ENCODE measurements at regions not wholly inside any gene's neighbourhood (a gene's known extent, or its start where the extent isn't known, plus 50 kb on each side); places are given as distances from the start of the nearest gene placed in this dataset.
"Not testable (repeated sequence)": the region's sequence is repeated elsewhere in the genome, so short reads cannot be mapped to it uniquely, and the experiment has no call there.

- H3K4me1 ChIP-seq = no peaks in the 10 kb centered on the region
- H3K36me3 ChIP-seq = no peaks in the 10 kb centered on the region
- ATAC-seq (no peak), DNase-seq (no peak)
- intact Hi-C loops (cut with DNase I) = no loop called here
- no peak overlapping the region for H3K27ac ChIP-seq
- TF ChIP-seq CTCF (IDR thresholded peaks at IDR 0.05) = no peak
- no peaks in the 10 kb centered on the region for H3K27me3 ChIP-seq
- no peaks in the 10 kb centered on the region for H3K9me3 ChIP-seq
- H3K4me3 ChIP-seq = no peak overlapping the region
- WGBS (ENCODE audit: insufficient coverage, low coverage, low lambda C conversion rate, missing lambda C conversion rate) = 52% methylated on average over 3 of the region's 3 CpGs
These were observed 417.4 kb downstream of the TNS1 start for GRCh38 chr2:217585362-217585761.

GRCh38 chr2:217580407-217580806 lies 422.4 kb downstream of the TNS1 start:
- H3K27me3 ChIP-seq; ATAC-seq; H3K4me3 ChIP-seq; H3K36me3 ChIP-seq; H3K9me3 ChIP-seq; H3K27ac ChIP-seq; H3K4me1 ChIP-seq; DNase-seq; intact Hi-C loops (cut with DNase I): not testable (repeated sequence)
- WGBS (ENCODE audit: insufficient coverage, low coverage, low lambda C conversion rate, missing lambda C conversion rate) = 78% methylated on average over 1 of the region's 1 CpG

GRCh38 chr2:217573571-217573970 lies 429.2 kb downstream of the TNS1 start:
- Histone ChIP-seq H3K4me1 (no peaks in the 10 kb centered on the region), H3K27ac (no peak overlapping the region), H3K36me3 (no peaks in the 10 kb centered on the region), H3K4me3 (no peak overlapping the region), H3K27me3 (no peaks in the 10 kb centered on the region), H3K9me3 (no peaks in the 10 kb centered on the region)
- intact Hi-C loops (cut with DNase I) = no loop called here
- 60% methylated on average over 1 of the region's 3 CpGs for WGBS (ENCODE audit: insufficient coverage, low coverage, low lambda C conversion rate, missing lambda C conversion rate)
- no peak for DNase-seq
- TF ChIP-seq POLR2A (IDR thresholded peaks at IDR 0.05) (no peak), CTCF (IDR thresholded peaks at IDR 0.05) (no peak)
- ATAC-seq = no peak

- no peaks in the 10 kb centered on the region for H3K36me3 ChIP-seq
- H3K9me3 ChIP-seq = no peaks in the 10 kb centered on the region
- no peak for DNase-seq
- no peak overlapping the region for H3K4me3 ChIP-seq
- intact Hi-C loops (cut with DNase I) = no loop called here
- H3K4me1 ChIP-seq = no peaks in the 10 kb centered on the region
- H3K27me3 ChIP-seq = no peaks in the 10 kb centered on the region
- WGBS (ENCODE audit: insufficient coverage, low coverage, low lambda C conversion rate, missing lambda C conversion rate) = 69% methylated on average over 2 of the region's 2 CpGs
- TF ChIP-seq POLR2A (IDR thresholded peaks at IDR 0.05) (no peak), CTCF (IDR thresholded peaks at IDR 0.05) (no peak)
- no peak overlapping the region for H3K27ac ChIP-seq
- no peak for ATAC-seq
These were observed 432.4 kb downstream of the TNS1 start for GRCh38 chr2:217570394-217570793.

GRCh38 chr2:217568289-217568971 lies 434.4 kb downstream of the TNS1 start:
- Histone ChIP-seq H3K9me3 (no peaks in the 10 kb centered on the region), H3K36me3 (no peaks in the 10 kb centered on the region), H3K27ac (no peak overlapping the region), H3K27me3 (no peaks in the 10 kb centered on the region), H3K4me1 (no peaks in the 10 kb centered on the region), H3K4me3 (no peak overlapping the region)
- no peak for ATAC-seq
- no peak for DNase-seq
- intact Hi-C loops (cut with DNase I) = no loop called here
- WGBS (ENCODE audit: insufficient coverage, low coverage, low lambda C conversion rate, missing lambda C conversion rate) = 29% methylated on average over 3 of the region's 3 CpGs
- TF ChIP-seq CTCF (IDR thresholded peaks at IDR 0.05) = no peak
- TF ChIP-seq POLR2A (IDR thresholded peaks at IDR 0.05) = no peak
